CMK (cell line): ENCODE measurements at regions not wholly inside any gene's neighbourhood (a gene's known extent, or its start where the extent isn't known, plus 50 kb on each side); places are given as distances from the start of the nearest gene placed in this dataset.

ENCODE experiments used
- DNase-seq: peaks from one replicate; pipeline ENCODE4 v3.0.0-alpha.2; 2010; ENCODE audit warnings: low read depth

DNA sequence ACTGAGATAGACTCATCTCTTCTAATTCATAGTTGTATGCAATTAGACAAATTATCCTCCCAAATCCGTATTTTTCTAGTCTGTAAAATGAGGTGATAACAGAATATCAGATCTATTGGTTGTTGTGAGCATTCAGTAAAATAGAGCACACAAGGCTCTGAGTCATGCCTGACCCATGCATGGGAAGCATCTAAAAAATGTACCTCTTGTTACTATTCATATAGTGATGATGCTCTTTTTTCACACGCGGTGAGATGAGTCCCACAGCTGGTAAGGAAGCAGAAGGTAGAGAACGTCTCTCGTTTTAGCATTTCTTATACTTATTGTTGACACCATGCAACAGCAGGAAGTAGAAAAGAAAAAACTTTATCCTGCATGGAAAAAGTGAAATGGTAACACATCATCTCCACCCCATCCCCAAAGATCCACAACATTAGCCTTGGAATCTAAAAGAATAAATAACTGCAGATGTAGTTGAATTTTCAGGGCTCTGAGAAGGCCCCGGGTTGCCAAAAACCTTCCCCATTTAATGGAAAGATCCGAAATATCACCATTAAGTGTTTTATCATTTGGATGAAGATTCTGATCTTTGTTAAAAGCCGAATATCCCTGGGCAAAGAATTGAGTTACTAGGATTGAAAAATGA is 215.6 kb downstream of the TMEM114 start:
- DNase-seq: no peak

DNA sequence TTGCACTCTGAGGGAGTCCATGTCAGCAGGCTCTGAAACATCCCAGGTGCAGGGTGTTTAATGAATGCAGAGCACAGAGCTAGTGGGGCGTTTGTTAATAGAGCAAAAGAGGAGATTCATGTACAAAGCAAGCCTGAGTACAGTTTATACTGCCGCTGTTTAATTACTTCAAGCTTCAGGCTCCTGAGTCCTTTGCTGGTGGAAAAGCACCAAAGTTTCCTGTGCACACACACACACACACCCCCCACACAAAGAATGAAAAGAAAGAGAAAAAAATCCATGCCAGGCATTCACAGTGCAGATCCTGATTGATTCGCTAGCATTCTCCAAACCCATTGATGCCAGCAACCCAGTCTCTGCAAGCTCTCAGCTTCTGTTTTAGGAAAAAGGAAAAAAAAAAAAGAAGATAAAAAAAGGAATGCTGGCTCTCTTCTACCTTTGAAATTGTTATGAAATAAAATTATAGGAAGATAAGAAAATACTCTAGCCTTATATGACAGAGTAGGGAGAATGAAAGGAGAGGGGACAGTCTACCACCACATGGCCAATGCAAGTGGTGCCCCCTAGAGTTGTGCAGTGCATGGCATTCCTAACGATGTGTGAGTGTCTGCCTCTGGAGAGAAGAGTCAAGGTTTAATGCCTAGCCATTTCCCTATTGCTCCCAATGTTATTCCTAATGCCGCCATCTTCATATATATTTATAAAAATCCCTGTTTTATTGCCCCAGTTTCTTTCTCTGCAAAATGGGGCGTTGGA is 216.5 kb downstream of the TMEM114 start:
- DNase-seq: no peak

DNA sequence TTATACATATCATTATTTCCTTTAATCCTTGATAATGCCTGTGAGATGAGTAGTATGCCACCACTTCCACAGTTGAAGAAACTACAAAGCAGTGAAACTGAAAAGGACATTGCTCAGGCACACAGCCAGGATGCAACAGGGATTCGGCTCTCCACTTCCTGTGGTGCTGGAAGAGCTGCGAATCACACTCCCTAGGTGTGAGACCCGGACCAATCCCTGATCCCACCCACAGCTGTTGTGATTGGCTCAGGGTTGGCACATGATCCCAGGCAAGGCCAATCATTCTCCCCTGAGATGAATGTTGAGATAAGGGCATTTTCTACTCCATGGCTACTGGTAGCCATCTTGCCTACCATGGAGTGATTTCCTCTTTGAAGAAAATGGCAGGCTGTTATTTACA is 218.2 kb downstream of the TMEM114 start:
- DNase-seq: no peak

- no peak for DNase-seq
Measured at GRCh38 chr16:8370374-8371270, 219.7 kb downstream of the TMEM114 start.

GRCh38 chr16:8358937-8359336 is 231.4 kb downstream of the TMEM114 start:
- no peak for DNase-seq

DNA sequence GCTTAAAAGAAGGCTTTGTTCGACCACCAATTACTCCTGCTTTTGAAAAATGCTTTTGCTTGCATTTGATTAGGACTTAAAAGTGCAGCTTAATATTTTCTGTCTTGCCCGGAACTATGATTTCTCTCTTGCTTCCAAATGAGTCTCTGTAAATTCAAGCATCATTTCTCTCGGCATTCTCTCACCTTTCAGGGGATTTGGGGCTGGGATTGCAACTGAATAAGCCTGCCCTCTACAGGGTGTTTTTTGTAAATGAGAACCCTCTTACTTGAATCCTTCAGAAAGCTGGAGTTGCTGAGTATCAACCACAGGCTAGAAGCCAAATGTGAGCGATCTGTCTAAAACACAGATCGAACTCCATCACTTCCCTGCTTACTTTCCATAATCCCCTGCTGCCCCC is 234.6 kb downstream of the TMEM114 start:
- no peak for DNase-seq

- no peak for DNase-seq
Measured at GRCh38 chr16:8346294-8346693, 244.0 kb downstream of the TMEM114 start.

DNA sequence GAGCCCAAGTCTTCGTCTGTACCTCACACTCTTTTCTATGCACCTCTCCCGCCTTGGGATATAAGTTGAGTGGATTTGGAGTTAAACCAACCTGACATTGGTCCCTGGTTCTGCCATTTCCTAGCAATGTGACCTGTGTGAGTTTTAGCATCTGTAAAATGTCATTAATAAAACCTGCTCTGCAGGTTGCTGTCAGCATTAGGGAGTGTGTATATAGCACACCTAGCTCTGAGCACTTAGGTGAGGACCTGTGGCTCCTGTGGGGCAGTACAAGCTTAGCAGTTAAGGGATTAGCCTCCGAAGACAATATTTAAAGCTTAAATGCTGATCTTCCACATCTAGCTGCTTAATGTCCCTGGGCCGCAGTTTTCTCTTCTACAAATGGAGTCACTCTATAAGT is 248.0 kb downstream of the TMEM114 start:
- no peak for DNase-seq

DNA sequence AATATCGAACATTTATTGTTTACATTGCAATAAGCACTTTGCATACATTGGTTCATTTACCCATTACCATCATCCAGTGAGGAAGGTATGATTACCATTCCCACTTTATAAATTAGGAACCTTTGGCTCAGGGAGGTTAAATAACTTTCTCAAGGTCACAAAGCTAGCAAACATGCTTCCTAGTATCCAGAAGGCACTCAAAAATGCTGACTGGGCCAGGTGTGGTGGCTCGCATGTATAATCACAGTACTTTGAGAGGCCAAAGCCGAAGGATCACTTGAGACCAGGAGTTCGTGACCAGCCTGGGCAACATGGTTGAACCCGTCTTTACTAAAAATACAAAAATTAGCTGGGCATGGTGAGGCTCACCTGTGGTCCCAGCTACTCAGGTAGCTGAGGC is 259.6 kb downstream of the TMEM114 start:
- no peak for DNase-seq

- no peak for DNase-seq
Measured at GRCh38 chr16:8326232-8326631, 264.1 kb downstream of the TMEM114 start.

DNA sequence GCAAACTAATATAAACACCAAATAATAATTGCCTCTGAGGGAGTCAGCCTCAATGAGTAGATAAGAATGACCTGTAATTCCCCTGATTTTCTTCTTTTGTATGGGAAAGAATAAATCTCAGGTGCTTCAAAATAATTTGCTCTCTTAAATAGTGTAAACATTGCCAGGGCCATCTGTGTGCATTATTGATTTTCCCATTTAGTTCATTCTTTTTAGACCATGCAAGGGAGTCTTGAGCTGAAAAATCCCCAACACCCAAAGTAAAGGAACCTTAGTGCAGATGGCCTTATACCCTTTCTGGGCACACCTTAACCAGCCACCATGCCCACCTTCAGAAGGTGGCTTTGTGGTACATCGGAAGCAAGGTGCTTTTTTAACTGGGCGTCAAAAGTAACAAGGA is 267.2 kb downstream of the TMEM114 start:
- DNase-seq: no peak

DNA sequence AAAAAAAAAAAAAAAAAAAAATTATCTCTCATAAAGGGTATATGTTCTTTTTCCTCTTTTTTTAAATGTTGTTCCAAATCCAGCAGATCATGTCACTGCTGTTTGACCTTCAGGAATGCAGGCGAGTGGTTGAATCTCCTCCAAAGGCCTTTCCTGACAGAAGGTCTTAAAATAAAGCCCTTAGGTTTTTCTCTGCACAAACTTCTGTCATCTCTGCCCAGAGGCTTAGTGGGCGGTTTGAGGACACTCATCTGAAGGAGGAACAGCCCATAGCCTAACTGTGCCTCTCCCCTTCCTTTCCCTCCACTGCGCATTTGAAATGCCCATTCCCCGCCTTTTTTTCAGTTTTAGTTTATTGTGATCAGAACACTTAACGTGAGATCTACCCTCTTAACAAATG is 270.2 kb downstream of the TMEM114 start:
- no peak for DNase-seq

DNA sequence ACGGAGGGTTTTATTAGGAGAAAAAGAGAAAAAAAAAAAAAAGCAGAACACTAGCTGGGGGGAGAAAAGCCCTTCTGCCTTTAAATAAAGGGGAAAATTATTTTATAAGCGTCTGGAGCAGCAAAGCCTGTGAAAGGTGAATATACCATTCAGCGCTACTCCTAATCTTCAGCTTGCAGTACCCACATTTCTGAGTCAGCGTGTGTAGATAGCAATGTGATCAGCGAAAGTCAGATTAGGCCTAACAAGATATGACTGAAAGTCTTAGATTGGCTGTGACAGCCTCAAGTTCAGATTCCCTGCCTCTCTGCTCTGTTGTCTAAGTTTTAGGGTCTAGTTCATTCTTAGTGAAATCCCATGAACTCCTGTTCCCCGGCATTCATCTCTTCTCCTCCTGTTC is 279.5 kb downstream of the TMEM114 start:
- DNase-seq: no peak

DNA sequence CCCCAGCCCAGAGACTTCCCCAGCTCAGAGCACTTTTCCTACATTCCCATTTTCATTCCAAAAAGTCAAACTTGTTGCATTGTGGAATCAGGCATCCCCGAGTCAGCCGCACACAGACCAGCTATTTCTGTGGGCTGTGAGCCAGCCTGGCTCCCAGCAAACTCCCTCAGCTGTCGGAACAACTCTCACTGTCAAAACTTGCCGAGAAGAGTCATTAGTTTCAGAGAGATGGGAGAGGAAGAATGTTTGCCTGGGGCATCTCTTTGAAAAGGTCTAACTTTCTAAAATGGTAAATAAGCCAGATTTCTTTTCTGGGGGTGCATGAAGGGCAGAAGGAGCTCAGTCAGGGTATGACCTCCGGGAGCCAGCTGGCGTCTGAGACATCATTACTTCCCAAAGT is 280.0 kb downstream of the TMEM114 start:
- DNase-seq: no peak

- DNase-seq: no peak
Measured at GRCh38 chr16:8305201-8305600, 285.1 kb downstream of the TMEM114 start.

GRCh38 chr16:8299635-8300034 is 290.7 kb downstream of the TMEM114 start:
- no peak for DNase-seq

GRCh38 chr16:8295513-8296237 is 294.6 kb downstream of the TMEM114 start:
- no peak for DNase-seq

DNA sequence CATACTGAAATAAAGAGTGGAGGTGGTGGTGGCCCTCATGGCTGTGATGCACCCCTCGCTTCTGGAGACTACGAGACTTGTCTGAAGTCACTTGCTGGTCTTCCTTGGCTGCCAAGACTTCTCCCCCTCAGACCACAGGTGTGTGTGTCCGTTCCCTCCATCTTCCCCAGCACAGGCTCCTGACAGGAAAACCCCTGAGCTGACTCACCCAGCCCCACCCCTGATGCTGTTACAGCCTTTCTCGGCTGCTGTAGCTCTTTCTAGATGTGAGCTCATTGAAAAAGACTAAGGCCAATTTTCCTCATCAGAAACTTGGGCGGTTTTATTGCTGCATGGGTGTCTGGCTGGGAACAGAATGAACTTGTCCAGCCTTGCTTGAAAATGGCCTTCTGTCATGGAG is 296.9 kb downstream of the TMEM114 start:
- DNase-seq: no peak

GRCh38 chr16:8292271-8292670 is 298.0 kb downstream of the TMEM114 start:
- DNase-seq: no peak

- DNase-seq: no peak
Measured at GRCh38 chr16:8286348-8286747, 304.0 kb downstream of the TMEM114 start.

DNA sequence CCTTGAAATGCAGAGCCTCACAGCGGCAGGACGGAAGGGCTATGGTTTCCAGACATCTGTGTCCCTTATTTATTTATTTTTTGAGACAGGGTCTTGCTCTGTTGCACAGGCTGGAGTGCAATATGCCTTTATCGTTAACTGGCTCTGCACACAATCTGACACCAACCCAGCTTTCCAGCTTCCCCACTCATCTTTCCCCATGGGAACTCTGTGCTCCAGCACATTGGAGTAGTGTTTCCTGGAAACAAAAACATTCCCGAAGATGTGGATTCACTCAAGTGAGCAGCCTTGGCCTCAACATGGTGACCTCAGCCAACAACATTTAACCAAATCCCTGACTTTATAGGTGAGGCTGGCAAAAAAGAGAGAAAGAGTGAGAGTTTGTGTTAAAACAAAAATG is 307.1 kb downstream of the TMEM114 start:
- DNase-seq: no peak

GRCh38 chr16:8278031-8278580 is 312.2 kb downstream of the TMEM114 start:
- DNase-seq: no peak
